B cell (primary cell): ENCODE measurements at regions not wholly inside any gene's neighbourhood (a gene's known extent, or its start where the extent isn't known, plus 50 kb on each side); places are given as distances from the start of the nearest gene placed in this dataset.

Experiments
- EZH2 ChIP-seq: IDR thresholded peaks from 2 replicates; pipeline ENCODE4 v1.6.1; 2012; ENCODE audit warnings: borderline replicate concordance, low read depth, mild to moderate bottlenecking, moderate library complexity, low read length; ENCODE audit not compliant: insufficient read depth, poor library complexity, severe bottlenecking
- TF ChIP-seq, protein P1 (sequence below): fragments of 200-600 bp; IDR thresholded peaks from one replicate; pipeline ENCODE4 v1.8.0; 2022; ENCODE audit warnings: antibody characterized with exemption, mild to moderate bottlenecking

DNA sequence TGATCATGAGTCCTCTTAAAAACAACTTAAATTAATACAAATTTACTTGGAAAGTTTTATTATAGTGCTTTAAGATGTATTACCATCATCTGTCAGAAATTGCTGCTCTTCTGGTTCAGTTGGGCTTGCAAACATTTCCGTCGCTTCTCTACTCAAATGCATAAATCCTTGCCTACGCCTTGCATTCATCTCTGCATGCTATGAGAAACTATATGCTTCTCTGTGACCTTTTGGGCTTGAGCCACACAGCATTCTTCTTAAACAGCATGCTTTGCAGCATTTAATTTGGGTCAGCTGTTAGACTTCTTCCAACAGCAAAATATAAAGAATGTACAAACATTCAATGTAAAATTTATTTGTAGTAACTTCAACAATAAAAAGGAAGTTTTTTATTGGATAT lies 305.7 kb upstream of the FLRT2 start:
- TF ChIP-seq, protein P1, sequence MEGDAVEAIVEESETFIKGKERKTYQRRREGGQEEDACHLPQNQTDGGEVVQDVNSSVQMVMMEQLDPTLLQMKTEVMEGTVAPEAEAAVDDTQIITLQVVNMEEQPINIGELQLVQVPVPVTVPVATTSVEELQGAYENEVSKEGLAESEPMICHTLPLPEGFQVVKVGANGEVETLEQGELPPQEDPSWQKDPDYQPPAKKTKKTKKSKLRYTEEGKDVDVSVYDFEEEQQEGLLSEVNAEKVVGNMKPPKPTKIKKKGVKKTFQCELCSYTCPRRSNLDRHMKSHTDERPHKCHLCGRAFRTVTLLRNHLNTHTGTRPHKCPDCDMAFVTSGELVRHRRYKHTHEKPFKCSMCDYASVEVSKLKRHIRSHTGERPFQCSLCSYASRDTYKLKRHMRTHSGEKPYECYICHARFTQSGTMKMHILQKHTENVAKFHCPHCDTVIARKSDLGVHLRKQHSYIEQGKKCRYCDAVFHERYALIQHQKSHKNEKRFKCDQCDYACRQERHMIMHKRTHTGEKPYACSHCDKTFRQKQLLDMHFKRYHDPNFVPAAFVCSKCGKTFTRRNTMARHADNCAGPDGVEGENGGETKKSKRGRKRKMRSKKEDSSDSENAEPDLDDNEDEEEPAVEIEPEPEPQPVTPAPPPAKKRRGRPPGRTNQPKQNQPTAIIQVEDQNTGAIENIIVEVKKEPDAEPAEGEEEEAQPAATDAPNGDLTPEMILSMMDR = no peak
- TF ChIP-seq EZH2 = no peak
